Activated T-cell treated with anti-CD3 and anti-CD28 coated beads, Interleukin-2, amount 50 U/mL, for 72 hours (primary cell): ENCODE measurements at regions not wholly inside any gene's neighbourhood (a gene's known extent, or its start where the extent isn't known, plus 50 kb on each side); places are given as distances from the start of the nearest gene placed in this dataset.
A peak's percentile ranks its signal among the peaks of the same experiment; 100 is the strongest.

Experiments used
- ATAC-seq, 2 donors: fragments of 150-1000 bp; cut with Tn5 transposase; replicated peaks in 1 of 2; 2 replicates each; pipeline ENCODE4 v1.10.0; 2021; ENCODE audit warnings: moderate library complexity in 2 of 2, mild to moderate bottlenecking in 1 of 2
- DNase-seq, 2 donors: peaks; one replicate each; pipeline ENCODE4 v3.0.0; 2021 to 2022; ENCODE audit warnings: mixed read lengths in 1 of 2
- H3K27ac Mint-ChIP-seq: one replicate; pipeline ENCODE4 v1.8.0; 2022; ENCODE audit warnings: mild to moderate bottlenecking, moderate library complexity, mixed read lengths
- H3K27me3 Mint-ChIP-seq: one replicate; pipeline ENCODE4 v1.8.0; 2022; ENCODE audit warnings: low read depth, mixed read lengths
- H3K36me3 Mint-ChIP-seq, 2 donors: one replicate each; pipeline ENCODE4 v1.8.0; 2022; ENCODE audit warnings: mixed read lengths in 2 of 2, mild to moderate bottlenecking in 1 of 2; ENCODE audit not compliant: insufficient read depth in 2 of 2
- H3K4me1 Mint-ChIP-seq: one replicate; pipeline ENCODE4 v1.8.0; 2022; ENCODE audit warnings: low read depth, mixed read lengths
- H3K4me3 Mint-ChIP-seq, 2 donors: one replicate each; pipeline ENCODE4 v1.8.0; 2022; ENCODE audit warnings: mild to moderate bottlenecking in 2 of 2, mixed read lengths in 2 of 2, moderate library complexity in 2 of 2
- H3K9me3 Mint-ChIP-seq, 2 donors: one replicate each; pipeline ENCODE4 v1.8.0; 2022; ENCODE audit warnings: mixed read lengths in 2 of 2

GRCh38 chr10:47207894-47208469 lies 92.0 kb upstream of the GDF10 start:
- H3K4me3 Mint-ChIP-seq: peak overlapping the region; percentile 35 to 77
- peak in 1 of 2 donors; percentile 28 for ATAC-seq

GRCh38 chr10:47209466-47209865 lies 90.5 kb upstream of the GDF10 start:
- no peak for DNase-seq
- Mint-ChIP-seq H3K27me3 (no peaks in the 10 kb centered on the region), H3K4me1 (peaks cover 52% of the 10 kb centered on the region), H3K36me3 (peaks cover 2 to 12% of the 10 kb centered on the region in 2 donors), H3K9me3 (peaks cover 3 to 4% of the 10 kb centered on the region in 2 donors), H3K4me3 (no peak overlapping the region), H3K27ac (no peak overlapping the region)
- no peak for ATAC-seq

More at GRCh38 chr10:47207894-47208469, 92.0 kb upstream of the GDF10 start:
- no peak for DNase-seq
- Mint-ChIP-seq H3K27ac (peak overlapping the region; percentile 25), H3K9me3 (peaks cover 3% of the 10 kb centered on the region in 2 donors), H3K36me3 (peaks cover 2 to 10% of the 10 kb centered on the region in 2 donors), H3K4me1 (peaks cover 52% of the 10 kb centered on the region), H3K27me3 (no peaks in the 10 kb centered on the region)

- H3K27ac Mint-ChIP-seq: no peak overlapping the region
- H3K9me3 Mint-ChIP-seq: peaks cover 3 to 4% of the 10 kb centered on the region in 2 donors
- H3K36me3 Mint-ChIP-seq: peaks cover 2 to 12% of the 10 kb centered on the region in 2 donors
- H3K4me3 Mint-ChIP-seq: no peak overlapping the region
- DNase-seq (no peak), ATAC-seq (no peak)
- H3K4me1 Mint-ChIP-seq: peaks cover 40% of the 10 kb centered on the region
- H3K27me3 Mint-ChIP-seq: no peaks in the 10 kb centered on the region
Measured at GRCh38 chr10:47214520-47214919, 85.5 kb upstream of the GDF10 start.

- Mint-ChIP-seq H3K9me3 (peaks cover 3 to 4% of the 10 kb centered on the region in 2 donors), H3K4me1 (peaks cover 27% of the 10 kb centered on the region), H3K27me3 (no peaks in the 10 kb centered on the region), H3K36me3 (peaks cover 2 to 6% of the 10 kb centered on the region in 2 donors), H3K4me3 (peak overlapping the region in 1 of 2 donors; percentile 72), H3K27ac (peak overlapping the region; percentile 85)
- ATAC-seq (peak; percentile 60), DNase-seq (no peak)
Measured at GRCh38 chr10:47217113-47217512, 82.9 kb upstream of the GDF10 start.

GRCh38 chr10:47218803-47219202 lies 81.2 kb upstream of the GDF10 start:
- Mint-ChIP-seq H3K4me1 (peaks cover 24% of the 10 kb centered on the region), H3K27ac (no peak overlapping the region), H3K27me3 (no peaks in the 10 kb centered on the region), H3K9me3 (no peaks in the 10 kb centered on the region), H3K36me3 (no peaks in the 10 kb centered on the region), H3K4me3 (no peak overlapping the region)
- ATAC-seq (no peak), DNase-seq (no peak)

GRCh38 chr10:47222461-47222860 lies 77.5 kb upstream of the GDF10 start:
- H3K4me3 Mint-ChIP-seq: no peak overlapping the region
- no peaks in the 10 kb centered on the region for H3K9me3 Mint-ChIP-seq
- no peaks in the 10 kb centered on the region for H3K27me3 Mint-ChIP-seq
- no peak for ATAC-seq
- H3K27ac Mint-ChIP-seq: no peak overlapping the region
- peaks cover 9% of the 10 kb centered on the region for H3K4me1 Mint-ChIP-seq
- H3K36me3 Mint-ChIP-seq: no peaks in the 10 kb centered on the region
- no peak for DNase-seq

- DNase-seq (no peak), ATAC-seq (no peak)
- Mint-ChIP-seq H3K4me3 (no peak overlapping the region), H3K27ac (no peak overlapping the region), H3K4me1 (peaks cover 5% of the 10 kb centered on the region), H3K36me3 (no peaks in the 10 kb centered on the region), H3K27me3 (no peaks in the 10 kb centered on the region), H3K9me3 (no peaks in the 10 kb centered on the region)
Measured at GRCh38 chr10:47223236-47223635, 76.8 kb upstream of the GDF10 start.

- no peaks in the 10 kb centered on the region for H3K4me1 Mint-ChIP-seq
- H3K9me3 Mint-ChIP-seq: no peaks in the 10 kb centered on the region
- H3K4me3 Mint-ChIP-seq: no peak overlapping the region
- no peak for DNase-seq
- H3K27me3 Mint-ChIP-seq: no peaks in the 10 kb centered on the region
- no peak overlapping the region for H3K27ac Mint-ChIP-seq
- no peak for ATAC-seq
- H3K36me3 Mint-ChIP-seq: peaks cover 0 to 2% of the 10 kb centered on the region in 2 donors
Measured at GRCh38 chr10:47224546-47225218, 75.3 kb upstream of the GDF10 start.

GRCh38 chr10:47225219-47225927 lies 74.6 kb upstream of the GDF10 start:
- DNase-seq (no peak), ATAC-seq (no peak)
- no peak overlapping the region for H3K4me3 Mint-ChIP-seq
- no peaks in the 10 kb centered on the region for H3K27me3 Mint-ChIP-seq
- no peaks in the 10 kb centered on the region for H3K9me3 Mint-ChIP-seq
- H3K4me1 Mint-ChIP-seq: peaks cover 3% of the 10 kb centered on the region
- H3K27ac Mint-ChIP-seq: no peak overlapping the region
- peaks cover 0 to 2% of the 10 kb centered on the region in 2 donors for H3K36me3 Mint-ChIP-seq

GRCh38 chr10:47225928-47226645 lies 73.9 kb upstream of the GDF10 start:
- no peak for ATAC-seq

GRCh38 chr10:47230482-47230881 lies 69.5 kb upstream of the GDF10 start:
- no peak overlapping the region for H3K27ac Mint-ChIP-seq
- no peak for ATAC-seq
- H3K4me1 Mint-ChIP-seq: peaks cover 8% of the 10 kb centered on the region
- no peaks in the 10 kb centered on the region for H3K27me3 Mint-ChIP-seq
- H3K36me3 Mint-ChIP-seq: peaks cover 0 to 2% of the 10 kb centered on the region in 2 donors
- no peaks in the 10 kb centered on the region for H3K9me3 Mint-ChIP-seq
- DNase-seq: no peak
- H3K4me3 Mint-ChIP-seq: peak overlapping the region in 1 of 2 donors; percentile 59

More at GRCh38 chr10:47225928-47226645, 73.9 kb upstream of the GDF10 start:
- no peak for DNase-seq
- no peaks in the 10 kb centered on the region for H3K9me3 Mint-ChIP-seq
- peaks cover 8% of the 10 kb centered on the region for H3K4me1 Mint-ChIP-seq
- no peak overlapping the region for H3K4me3 Mint-ChIP-seq
- H3K36me3 Mint-ChIP-seq: peaks cover 0 to 2% of the 10 kb centered on the region in 2 donors
- H3K27me3 Mint-ChIP-seq: no peaks in the 10 kb centered on the region
- H3K27ac Mint-ChIP-seq: no peak overlapping the region

GRCh38 chr10:47230957-47231356 lies 69.0 kb upstream of the GDF10 start:
- Mint-ChIP-seq H3K4me3 (no peak overlapping the region), H3K36me3 (peaks cover 0 to 2% of the 10 kb centered on the region in 2 donors), H3K4me1 (peaks cover 8% of the 10 kb centered on the region), H3K9me3 (peaks cover 0 to under 1% of the 10 kb centered on the region in 2 donors), H3K27me3 (no peaks in the 10 kb centered on the region), H3K27ac (no peak overlapping the region)
- no peak for ATAC-seq
- no peak for DNase-seq

GRCh38 chr10:47231414-47231813 lies 68.6 kb upstream of the GDF10 start:
- peaks cover 0 to 2% of the 10 kb centered on the region in 2 donors for H3K36me3 Mint-ChIP-seq
- peaks cover 8% of the 10 kb centered on the region for H3K4me1 Mint-ChIP-seq
- peaks cover 0 to 5% of the 10 kb centered on the region in 2 donors for H3K9me3 Mint-ChIP-seq
- H3K4me3 Mint-ChIP-seq: no peak overlapping the region
- no peak for ATAC-seq
- DNase-seq: no peak
- H3K27me3 Mint-ChIP-seq: no peaks in the 10 kb centered on the region
- H3K27ac Mint-ChIP-seq: no peak overlapping the region
